Uterus (tissue), 3 donors: ENCODE measurements at regions not wholly inside any gene's neighbourhood (a gene's known extent, or its start where the extent isn't known, plus 50 kb on each side); places are given as distances from the start of the nearest gene placed in this dataset.

ENCODE experiments used
- DNase-seq, 2 donors: peaks; one replicate each; pipeline ENCODE4 v3.0.0-alpha.2; 2019 to 2020
- H3K27ac ChIP-seq, 2 donors: fragments of 200-600 bp; sonication (generic); 1 replicate in 1 of 2; 2 replicates in 1 of 2; pipeline ENCODE4 v1.5.1; 2016 to 2018
- H3K27me3 ChIP-seq, 2 donors: fragments of 200-600 bp; sonication (generic); one replicate each; pipeline ENCODE4 v1.5.1; 2018 to 2019; ENCODE audit warnings: control low read depth in 1 of 2
- H3K36me3 ChIP-seq, 2 donors: fragments of 200-600 bp; sonication (generic); one replicate each; pipeline ENCODE4 v1.5.1; 2019; ENCODE audit warnings: control low read depth in 1 of 2
- H3K4me1 ChIP-seq, 2 donors: fragments of 200-600 bp; sonication (generic); one replicate each; pipeline ENCODE4 v1.5.1; 2018 to 2019; ENCODE audit warnings: control low read depth in 1 of 2
- H3K4me3 ChIP-seq, 2 donors: fragments of 200-600 bp; sonication (generic); 1 replicate in 1 of 2; 2 replicates in 1 of 2; pipeline ENCODE4 v1.5.1; 2018 to 2019; ENCODE audit warnings: mild to moderate bottlenecking in 1 of 2
- H3K9me3 ChIP-seq, 2 donors: fragments of 200-600 bp; sonication (generic); one replicate each; pipeline ENCODE4 v1.5.1; 2019; ENCODE audit warnings: control low read depth in 1 of 2
- CTCF ChIP-seq, 4 experiments: fragments of 200-600 bp in 2 of 4; fragments of 450-650 bp in 2 of 4; sonication (generic) in 2 of 4; IDR thresholded peaks; one replicate each; pipeline ENCODE4 v1.5.1; 2016 to 2019; ENCODE audit warnings: antibody characterized with exemption in 4 of 4, mild to moderate bottlenecking in 2 of 4, moderate library complexity in 1 of 4
- POLR2A ChIP-seq, 2 donors: fragments of 450-650 bp; IDR thresholded peaks; one replicate each; pipeline ENCODE4 v1.6.1; 2016; ENCODE audit warnings: antibody characterized with exemption in 2 of 2, mild to moderate bottlenecking in 1 of 2, moderate library complexity in 1 of 2
- intact Hi-C: fragments of 100-400 bp; cut with DNase I; formaldehyde crosslinking; loops from one replicate; pipeline ENCODE4 v1.15.1; 2023; ENCODE audit warnings: low total_unique reads
- donor health status: DM: yes; HTN: yes; CAD: no.

GRCh38 chr18:37956902-37957301 is 391.3 kb upstream of the CELF4 start:
- Histone ChIP-seq H3K4me1 (no peaks in the 10 kb centered on the region), H3K36me3 (no peaks in the 10 kb centered on the region), H3K27ac (no peak overlapping the region), H3K4me3 (no peak overlapping the region), H3K27me3 (no peaks in the 10 kb centered on the region), H3K9me3 (no peaks in the 10 kb centered on the region)
- no peak for DNase-seq
- TF ChIP-seq POLR2A (IDR thresholded peaks at IDR 0.05): no peak
- no peak for TF ChIP-seq CTCF (IDR thresholded peaks at IDR 0.05)
- intact Hi-C loops: no loop called here

DNA sequence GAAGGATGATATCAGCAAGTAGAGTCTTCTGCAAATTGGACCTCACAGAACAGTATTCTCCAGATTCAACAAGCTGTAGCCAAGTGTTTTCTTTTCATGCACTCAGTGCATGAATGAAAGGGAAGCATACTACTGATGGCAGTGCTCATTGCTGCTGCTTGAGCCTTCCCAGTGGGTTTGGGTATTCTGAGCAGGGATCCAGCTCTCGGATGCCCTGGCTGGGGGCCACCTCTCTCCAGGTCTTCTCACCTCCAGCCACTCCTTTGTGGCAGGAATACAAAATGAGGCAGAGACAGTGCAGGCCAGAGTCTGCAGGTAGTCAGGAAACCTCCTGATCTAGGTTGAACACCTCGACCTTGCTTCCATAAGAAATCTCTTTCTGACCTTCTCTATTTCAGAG is 390.4 kb upstream of the CELF4 start:
- no peak for DNase-seq
- no peaks in the 10 kb centered on the region for H3K27me3 ChIP-seq
- no peaks in the 10 kb centered on the region for H3K4me1 ChIP-seq
- no peaks in the 10 kb centered on the region for H3K9me3 ChIP-seq
- intact Hi-C loops: no loop called here
- no peaks in the 10 kb centered on the region for H3K36me3 ChIP-seq
- no peak overlapping the region for H3K4me3 ChIP-seq
- no peak overlapping the region for H3K27ac ChIP-seq
- TF ChIP-seq CTCF (IDR thresholded peaks at IDR 0.05) (no peak), POLR2A (IDR thresholded peaks at IDR 0.05) (no peak)

DNA sequence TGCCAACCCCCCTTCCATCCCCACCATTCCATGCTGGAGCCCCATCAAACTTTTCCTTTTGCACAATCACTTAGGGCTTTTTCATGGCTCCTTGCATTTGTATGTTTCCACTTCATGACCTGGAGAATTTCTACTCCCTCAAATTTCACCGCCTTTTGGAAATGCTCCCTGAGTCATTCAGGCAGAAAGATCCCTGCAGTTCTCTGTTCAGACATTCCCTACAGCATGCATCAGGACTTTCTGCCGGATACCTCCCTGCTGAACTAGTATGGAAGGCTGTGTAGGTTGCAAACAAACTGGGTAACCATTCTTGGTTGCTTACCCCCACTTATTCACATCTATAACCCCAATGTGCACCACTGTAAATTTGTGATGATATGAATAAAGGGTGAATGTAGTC is 389.6 kb upstream of the CELF4 start:
- no peak for TF ChIP-seq CTCF (IDR thresholded peaks at IDR 0.05)
- TF ChIP-seq POLR2A (IDR thresholded peaks at IDR 0.05): no peak
- H3K27ac ChIP-seq: no peak overlapping the region
- H3K4me1 ChIP-seq: no peaks in the 10 kb centered on the region
- no peaks in the 10 kb centered on the region for H3K9me3 ChIP-seq
- no peak for DNase-seq
- no peaks in the 10 kb centered on the region for H3K27me3 ChIP-seq
- intact Hi-C loops: no loop called here
- H3K4me3 ChIP-seq: no peak overlapping the region
- no peaks in the 10 kb centered on the region for H3K36me3 ChIP-seq

DNA sequence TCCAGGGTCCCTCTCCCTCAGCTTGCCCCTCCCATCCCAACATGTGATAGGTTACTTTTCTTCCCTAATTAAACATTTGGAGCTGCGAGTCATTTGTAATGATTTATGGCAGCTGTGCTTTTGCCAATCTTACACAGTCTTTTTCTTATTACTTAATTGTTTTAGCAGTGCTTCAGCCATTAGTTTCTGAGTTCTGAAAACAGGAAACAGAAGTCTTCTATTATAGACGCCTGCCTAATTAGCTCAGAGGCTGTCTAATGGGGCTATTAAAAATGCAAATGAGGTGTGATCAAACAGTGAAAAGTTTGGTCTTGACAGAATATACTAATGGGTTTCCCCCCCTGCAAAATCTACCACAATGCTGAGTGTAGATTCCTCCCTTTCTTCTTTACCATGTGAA is 388.3 kb upstream of the CELF4 start:
- no peaks in the 10 kb centered on the region for H3K4me1 ChIP-seq
- no peak for DNase-seq
- H3K27me3 ChIP-seq: no peaks in the 10 kb centered on the region
- TF ChIP-seq CTCF (IDR thresholded peaks at IDR 0.05) (no peak), POLR2A (IDR thresholded peaks at IDR 0.05) (no peak)
- no peaks in the 10 kb centered on the region for H3K36me3 ChIP-seq
- no peak overlapping the region for H3K27ac ChIP-seq
- H3K9me3 ChIP-seq: no peaks in the 10 kb centered on the region
- H3K4me3 ChIP-seq: no peak overlapping the region
- intact Hi-C loops: no loop called here

GRCh38 chr18:37948471-37948870 is 382.9 kb upstream of the CELF4 start:
- no peaks in the 10 kb centered on the region for H3K4me1 ChIP-seq
- TF ChIP-seq CTCF (IDR thresholded peaks at IDR 0.05): no peak
- no peak for TF ChIP-seq POLR2A (IDR thresholded peaks at IDR 0.05)
- no peaks in the 10 kb centered on the region for H3K36me3 ChIP-seq
- intact Hi-C loops: no loop called here
- H3K27me3 ChIP-seq: no peaks in the 10 kb centered on the region
- DNase-seq: no peak
- no peaks in the 10 kb centered on the region for H3K9me3 ChIP-seq
- no peak overlapping the region for H3K27ac ChIP-seq
- no peak overlapping the region for H3K4me3 ChIP-seq
